Loucy (cell line): ENCODE measurements at regions not wholly inside any gene's neighbourhood (a gene's known extent, or its start where the extent isn't known, plus 50 kb on each side); places are given as distances from the start of the nearest gene placed in this dataset.
"Not testable (repeated sequence)": the region's sequence is repeated elsewhere in the genome, so short reads cannot be mapped to it uniquely, and the experiment has no call there.

Source experiments
- H2AFZ ChIP-seq: fragments of 200-600 bp; sonication (generic); 2 replicates; pipeline ENCODE4 v1.6.0; 2016; ENCODE audit warnings: antibody characterized with exemption, mild to moderate bottlenecking, low read length, moderate library complexity
- H3F3A ChIP-seq: fragments of 200-600 bp; 2 replicates; pipeline ENCODE4 v1.6.0; 2016; ENCODE audit warnings: antibody characterized with exemption, low read depth, mild to moderate bottlenecking
- H3K27me3 ChIP-seq: fragments of 200-600 bp; sonication (generic); 2 replicates; pipeline ENCODE4 v1.6.1; 2014; ENCODE audit warnings: low read length, mild to moderate bottlenecking; ENCODE audit not compliant: insufficient read depth, poor library complexity, severe bottlenecking
- H3K36me3 ChIP-seq: fragments of 200-600 bp; sonication (generic); 2 replicates; pipeline ENCODE4 v1.6.1; 2016; ENCODE audit warnings: low read length; ENCODE audit not compliant: insufficient read depth
- H3K4me1 ChIP-seq: fragments of 200-600 bp; sonication (generic); 2 replicates; pipeline ENCODE4 v1.5.1; 2014; ENCODE audit warnings: low read length, mild to moderate bottlenecking; ENCODE audit not compliant: insufficient read depth, poor library complexity, severe bottlenecking
- H3K4me2 ChIP-seq: fragments of 200-600 bp; sonication (generic); 2 replicates; pipeline ENCODE4 v1.6.0; 2014; ENCODE audit warnings: antibody characterized with exemption, low read length, low read depth, mild to moderate bottlenecking; ENCODE audit not compliant: poor library complexity, severe bottlenecking
- H3K4me3 ChIP-seq: fragments of 200-600 bp; sonication (generic); 2 replicates; pipeline ENCODE4 v1.5.1; 2014; ENCODE audit warnings: low read length, mild to moderate bottlenecking, mixed read lengths; ENCODE audit not compliant: poor library complexity, severe bottlenecking
- H3K79me2 ChIP-seq: fragments of 200-600 bp; sonication (generic); 2 replicates; pipeline ENCODE4 v1.6.1; 2014; ENCODE audit warnings: low read length; ENCODE audit not compliant: insufficient read depth
- H3K9ac ChIP-seq: fragments of 200-600 bp; sonication (generic); 2 replicates; pipeline ENCODE4 v1.6.0; 2014; ENCODE audit warnings: mild to moderate bottlenecking, low read depth, low read length, moderate library complexity; ENCODE audit not compliant: poor library complexity, severe bottlenecking
- H3K9me2 ChIP-seq: fragments of 200-600 bp; sonication (generic); replicated peaks from 2 replicates; pipeline ENCODE4 v1.6.1; 2016; ENCODE audit warnings: low read depth, low read length, mixed read lengths
- H3K9me3 ChIP-seq: fragments of 200-600 bp; sonication (generic); 2 replicates; pipeline ENCODE4 v1.6.1; 2014; ENCODE audit warnings: mild to moderate bottlenecking, antibody characterized with exemption, low read length, low read depth; ENCODE audit not compliant: insufficient read depth
- H4K20me1 ChIP-seq: fragments of 200-600 bp; sonication (generic); 2 replicates; pipeline ENCODE4 v1.6.0; 2014; ENCODE audit warnings: antibody characterized with exemption, low read length, mild to moderate bottlenecking; ENCODE audit not compliant: insufficient read depth, poor library complexity, severe bottlenecking
- EZH2phosphoT487 ChIP-seq: fragments of 200-600 bp; IDR thresholded peaks from 2 replicates; pipeline ENCODE4 v1.6.1; 2018; ENCODE audit warnings: antibody characterized with exemption, mild to moderate bottlenecking, moderate library complexity, borderline replicate concordance
- TF ChIP-seq, protein P1 (sequence below): fragments of 200-600 bp; sonication (generic); conservative IDR thresholded peaks from 2 replicates; pipeline ENCODE4 v1.5.1; 2014; ENCODE audit warnings: mild to moderate bottlenecking, antibody characterized with exemption, low read length

DNA sequence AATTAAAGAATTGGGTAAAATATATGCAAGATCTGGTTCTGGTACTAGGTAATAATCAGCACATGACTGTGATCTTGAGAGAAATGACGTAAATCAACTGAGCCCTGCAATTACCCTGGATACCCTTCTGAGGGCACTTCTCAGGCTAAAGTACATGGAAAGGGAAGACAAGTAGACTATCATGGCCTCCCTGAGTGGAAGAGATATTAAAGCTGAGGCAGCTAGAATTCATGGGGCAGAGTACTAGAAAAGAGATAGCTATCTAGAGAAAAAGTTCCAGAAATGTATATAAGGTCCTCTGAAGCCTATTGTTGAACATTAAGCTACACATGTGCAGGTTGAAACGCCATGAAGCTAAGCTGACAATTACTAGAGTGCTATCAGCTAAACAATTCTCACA is 249.6 kb downstream of the NKX6-1 start:
- H3K9me2 ChIP-seq: no peaks in the 10 kb centered on the region

DNA sequence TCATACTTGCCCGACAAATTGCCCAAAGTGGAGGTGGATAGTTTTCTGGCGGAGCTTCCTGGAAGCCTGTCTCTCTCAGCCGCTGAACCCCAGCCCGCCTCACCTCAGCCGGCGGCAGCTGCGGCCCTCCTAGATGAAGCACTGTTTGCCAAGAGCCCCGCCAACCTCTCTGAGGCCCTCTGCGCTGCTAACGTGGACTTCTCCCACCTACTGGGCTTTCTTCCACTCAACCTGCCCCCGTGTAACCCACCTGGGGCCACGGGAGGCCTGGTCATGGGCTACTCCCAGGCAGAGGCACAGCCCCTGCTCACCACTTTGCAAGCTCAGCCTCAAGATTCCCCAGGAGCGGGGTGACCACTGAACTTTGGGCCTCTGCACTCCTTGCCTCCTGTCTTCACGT is 254.1 kb downstream of the NKX6-1 start:
- H3K9ac ChIP-seq, H2AFZ ChIP-seq, H3K27me3 ChIP-seq, H3K4me2 ChIP-seq, H3K79me2 ChIP-seq, H4K20me1 ChIP-seq, H3K4me3 ChIP-seq, H3K9me2 ChIP-seq, H3K36me3 ChIP-seq, H3F3A ChIP-seq, H3K9me3 ChIP-seq, H3K4me1 ChIP-seq: not testable (repeated sequence)

More for the DNA sequence above, 249.6 kb downstream of the NKX6-1 start:
- Histone ChIP-seq H3K4me2 (no peak overlapping the region), H3K9ac (no peak overlapping the region), H3K4me1 (no peaks in the 10 kb centered on the region), H2AFZ (no peak overlapping the region), H3K79me2 (no peaks in the 10 kb centered on the region), H4K20me1 (no peaks in the 10 kb centered on the region), H3K4me3 (no peak overlapping the region), H3F3A (no peaks in the 10 kb centered on the region), H3K9me3 (no peaks in the 10 kb centered on the region), H3K27me3 (no peaks in the 10 kb centered on the region), H3K36me3 (no peaks in the 10 kb centered on the region)
- TF ChIP-seq, protein P1, sequence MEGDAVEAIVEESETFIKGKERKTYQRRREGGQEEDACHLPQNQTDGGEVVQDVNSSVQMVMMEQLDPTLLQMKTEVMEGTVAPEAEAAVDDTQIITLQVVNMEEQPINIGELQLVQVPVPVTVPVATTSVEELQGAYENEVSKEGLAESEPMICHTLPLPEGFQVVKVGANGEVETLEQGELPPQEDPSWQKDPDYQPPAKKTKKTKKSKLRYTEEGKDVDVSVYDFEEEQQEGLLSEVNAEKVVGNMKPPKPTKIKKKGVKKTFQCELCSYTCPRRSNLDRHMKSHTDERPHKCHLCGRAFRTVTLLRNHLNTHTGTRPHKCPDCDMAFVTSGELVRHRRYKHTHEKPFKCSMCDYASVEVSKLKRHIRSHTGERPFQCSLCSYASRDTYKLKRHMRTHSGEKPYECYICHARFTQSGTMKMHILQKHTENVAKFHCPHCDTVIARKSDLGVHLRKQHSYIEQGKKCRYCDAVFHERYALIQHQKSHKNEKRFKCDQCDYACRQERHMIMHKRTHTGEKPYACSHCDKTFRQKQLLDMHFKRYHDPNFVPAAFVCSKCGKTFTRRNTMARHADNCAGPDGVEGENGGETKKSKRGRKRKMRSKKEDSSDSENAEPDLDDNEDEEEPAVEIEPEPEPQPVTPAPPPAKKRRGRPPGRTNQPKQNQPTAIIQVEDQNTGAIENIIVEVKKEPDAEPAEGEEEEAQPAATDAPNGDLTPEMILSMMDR: no peak
- TF ChIP-seq EZH2phosphoT487: no peak

DNA sequence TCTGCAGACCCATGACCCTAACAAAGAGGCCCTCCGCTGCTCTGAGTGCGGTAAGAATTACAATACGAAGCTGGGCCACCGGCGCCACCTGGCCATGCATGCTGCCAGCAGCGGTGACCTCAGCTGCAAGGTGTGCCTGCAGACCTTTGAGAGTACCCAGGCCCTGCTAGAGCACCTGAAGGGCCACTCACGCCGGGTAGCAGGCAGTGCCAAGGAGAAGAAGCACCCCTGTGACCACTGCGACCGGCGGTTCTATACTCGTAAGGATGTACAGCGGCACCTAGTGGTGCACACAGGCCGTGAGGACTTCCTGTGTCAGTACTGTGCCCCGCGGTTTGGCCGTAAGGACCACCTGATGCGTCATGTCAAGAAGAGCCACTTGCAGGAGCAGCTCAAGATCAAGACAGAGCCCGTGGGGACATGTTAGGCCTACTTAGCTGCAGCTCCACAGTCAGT is 254.7 kb downstream of the NKX6-1 start:
- H3F3A ChIP-seq, H3K9me3 ChIP-seq, H3K9me2 ChIP-seq, H2AFZ ChIP-seq, H3K9ac ChIP-seq, H3K4me2 ChIP-seq, H4K20me1 ChIP-seq, H3K36me3 ChIP-seq, H3K79me2 ChIP-seq, H3K27me3 ChIP-seq, H3K4me1 ChIP-seq, H3K4me3 ChIP-seq: not testable (repeated sequence)

DNA sequence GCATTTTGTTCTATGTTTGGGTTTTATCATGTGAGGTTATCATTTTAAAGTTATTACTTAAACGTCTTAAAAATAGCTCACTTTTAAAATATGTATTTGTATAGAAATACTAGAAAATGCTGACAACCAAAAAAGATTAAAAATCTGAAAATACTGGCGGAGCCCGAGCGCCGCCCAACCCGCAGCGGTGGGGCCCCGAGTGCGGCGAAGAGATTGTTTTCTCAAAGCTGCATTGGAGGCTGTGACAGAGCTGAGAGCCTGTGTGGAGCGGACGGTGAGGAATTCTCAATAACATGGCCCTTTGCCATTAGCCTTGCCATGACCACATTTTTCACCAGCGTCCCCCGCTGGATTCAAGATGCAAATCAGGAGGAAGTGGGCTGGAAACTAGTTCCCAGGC is 255.4 kb downstream of the NKX6-1 start:
- Histone ChIP-seq H3K9ac (no peak overlapping the region), H3K79me2 (no peaks in the 10 kb centered on the region), H3K4me2 (no peak overlapping the region), H4K20me1 (no peaks in the 10 kb centered on the region), H3K4me3 (no peak overlapping the region), H3K27me3 (no peaks in the 10 kb centered on the region), H3K9me2 (no peaks in the 10 kb centered on the region), H3K36me3 (no peaks in the 10 kb centered on the region), H2AFZ (no peak overlapping the region), H3F3A (no peaks in the 10 kb centered on the region), H3K4me1 (no peaks in the 10 kb centered on the region), H3K9me3 (no peaks in the 10 kb centered on the region)
- TF ChIP-seq, protein P1: no peak
- no peak for TF ChIP-seq EZH2phosphoT487
